K562 (cell line): ENCODE measurements at regions not wholly inside any gene's neighbourhood (a gene's known extent, or its start where the extent isn't known, plus 50 kb on each side); places are given as distances from the start of the nearest gene placed in this dataset.

ENCODE experiments used
- ATAC-seq: fragments of 200-7000 bp; cut with Tn5 transposase; 3 replicates; pipeline ENCODE4 v1.9.1; 2020; ENCODE audit warnings: moderate library complexity
- BruUV-seq: library from RNA; stranded (reverse); fragments of 400-500 nt; replicated peaks from 2 replicates; lab custom pipeline; 2021; lab: Mats Ljungman, UMichigan
- CTCF ChIA-PET: fragments of 300-600 bp; formaldehyde crosslinking; extraction: SDS; loops from one replicate; lab custom pipeline; 2021; ENCODE audit warnings: low intra/inter-chr PET ratio; lab: Yijun Ruan, JAX
- POLR2A ChIA-PET: fragments of 300-600, 350-650 bp; sonication (Branson Sonifier 250); formaldehyde crosslinking; extraction: SDS; loops from one replicate; lab custom pipeline; 2021; ENCODE audit warnings: antibody characterized with exemption, inconsistent platforms; lab: Yijun Ruan, JAX
- DNase-seq, 4 experiments: peaks; one replicate each; pipeline versions ENCODE4 v3.0.0 to v3.0.0-alpha.2; 2011 to 2018; ENCODE audit warnings: low spot score in 3 of 4, mixed read lengths in 3 of 4; ENCODE audit errors: extremely low read depth in 1 of 4
- FAIRE-seq: peaks from 2 replicates; lab custom pipeline; 2011; peaks lifted over from hg19 to GRCh38; lab: Jason Lieb, UNC
- H2AFZ ChIP-seq: 2 replicates; pipeline ENCODE4 v1.6.0; 2011; ENCODE audit warnings: low read depth, low read length, control low read depth, inconsistent platforms
- H3K27ac ChIP-seq: fragments of 200-600 bp; 3 replicates; pipeline ENCODE4 v1.8.0; 2011; ENCODE audit warnings: low read depth, mild to moderate bottlenecking, control low read depth, inconsistent platforms, low read length, moderate library complexity, mixed read lengths; ENCODE audit errors: extremely low read depth
- H3K27me3 ChIP-seq, 2 experiments: fragments of 300-600 bp in 1 of 2; 2 replicates in 1 of 2; 3 replicates in 1 of 2; pipeline versions ENCODE4 v1.6.0 to v1.8.0; 2011; ENCODE audit warnings: inconsistent platforms in 2 of 2, low read length in 2 of 2, mild to moderate bottlenecking in 1 of 2, mixed read lengths in 1 of 2, moderate library complexity in 1 of 2; ENCODE audit not compliant: control insufficient read depth in 2 of 2, insufficient read depth in 2 of 2
- H3K36me3 ChIP-seq: fragments of 300-600 bp; 3 replicates; pipeline ENCODE4 v1.8.0; 2011; ENCODE audit warnings: mild to moderate bottlenecking, low read length, inconsistent platforms; ENCODE audit not compliant: control insufficient read depth, insufficient read depth
- H3K4me1 ChIP-seq, 2 experiments: fragments of 200-600 bp in 1 of 2; replicated peaks in 1 of 2; 2 replicates in 1 of 2; 3 replicates in 1 of 2; pipeline versions ENCODE4 v1.5.1 to v1.8.0; 2011; ENCODE audit warnings: inconsistent platforms in 2 of 2, low read length in 2 of 2, mild to moderate bottlenecking in 1 of 2, mixed read lengths in 1 of 2, moderate library complexity in 1 of 2; ENCODE audit not compliant: control insufficient read depth in 2 of 2, insufficient read depth in 2 of 2
- H3K4me2 ChIP-seq: 2 replicates; pipeline ENCODE4 v1.6.1; 2011; ENCODE audit warnings: low read length, control low read depth, inconsistent platforms, mixed read lengths; ENCODE audit not compliant: insufficient read depth
- H3K4me3 ChIP-seq: fragments of 200-600 bp; sonication (generic), shearing (Covaris generic); 2 replicates; pipeline ENCODE4 v1.5.1; 2016; ENCODE audit warnings: control low read depth, inconsistent platforms
- H3K79me2 ChIP-seq: fragments of 200-600 bp; 3 replicates; pipeline ENCODE4 v1.8.0; 2011; ENCODE audit warnings: low read length, inconsistent platforms; ENCODE audit not compliant: control insufficient read depth, insufficient read depth
- H3K9ac ChIP-seq, 2 experiments: 2 replicates each; pipeline versions ENCODE4 v1.6.0 to v1.6.1; 2011; ENCODE audit warnings: low read depth in 2 of 2, low read length in 2 of 2, control low read depth in 1 of 2, inconsistent platforms in 1 of 2, mild to moderate bottlenecking in 1 of 2, mixed read lengths in 1 of 2; ENCODE audit not compliant: insufficient read depth in 1 of 2
- H3K9me1 ChIP-seq: one replicate; pipeline ENCODE4 v1.6.0; 2011; ENCODE audit warnings: inconsistent platforms, mild to moderate bottlenecking, low read length, moderate library complexity; ENCODE audit not compliant: control insufficient read depth, insufficient read depth
- H3K9me3 ChIP-seq: replicated peaks from 2 replicates; pipeline ENCODE4 v1.5.1; 2011; ENCODE audit warnings: low read depth, low read length, inconsistent platforms; ENCODE audit not compliant: control insufficient read depth, insufficient read depth
- H4K20me1 ChIP-seq: replicated peaks from 2 replicates; pipeline ENCODE4 v1.6.1; 2011; ENCODE audit warnings: low read length, inconsistent platforms, mixed read lengths; ENCODE audit not compliant: control insufficient read depth, insufficient read depth
- U2AF2 ChIP-seq: fragments of 200-400 bp; formaldehyde crosslinking; optimal IDR thresholded peaks from 2 replicates; pipeline ENCODE3; 2017; ENCODE audit warnings: low read depth, mild to moderate bottlenecking, low read length
- ZNF398 ChIP-seq: fragments of 250-450 bp; sonication (Bioruptor Pico); IDR thresholded peaks from 2 replicates; pipeline ENCODE4 v1.8.0; 2021; ENCODE audit warnings: moderate library complexity, mild to moderate bottlenecking, inconsistent platforms
- WGBS: fragments of 100-300 bp; shearing (Covaris generic); methylation state at CpG from one replicate; pipeline ENCODE4 v1.1.6; 2016; ENCODE audit warnings: low coverage, mixed read lengths; ENCODE audit not compliant: insufficient coverage; ENCODE audit errors: missing lambda C conversion rate; 5-methylcytosine and 5-hydroxymethylcytosine counted together
- in situ Hi-C: fragments of 300-500 bp; cut with MboI; formaldehyde crosslinking; loops from 4 replicates; pipeline ENCODE4 v1.15.0; 2018; ENCODE audit warnings: inconsistent platforms, mixed read lengths
- intact Hi-C: fragments of 100-400 bp; cut with micrococcal nuclease; formaldehyde crosslinking; loops from 2 replicates; pipeline ENCODE4 v1.14.2; 2022
- TF ChIP-seq, protein P1 (sequence below): sonication (generic); formaldehyde crosslinking; IDR thresholded peaks from 2 replicates; pipeline ENCODE4 v1.8.0; 2023; ENCODE audit warnings: mild to moderate bottlenecking, missing genetic modification reagents
- TF ChIP-seq, protein P2 (sequence below), 3 experiments: fragments of 200-800 bp in 1 of 3; fragments of 250-450 bp in 1 of 3; fragments of 450-650 bp in 1 of 3; sonication (Bioruptor Pico) in 1 of 3; sonication (Bioruptor generic) in 1 of 3; formaldehyde crosslinking in 1 of 3; IDR thresholded peaks; 2 replicates each; pipeline versions ENCODE4 v1.6.1 to v1.8.0; 2016 to 2022; ENCODE audit warnings: mild to moderate bottlenecking in 2 of 3, missing genetic modification characterization in 2 of 3, missing compliant biosample characterization in 1 of 3, moderate library complexity in 1 of 3

DNA sequence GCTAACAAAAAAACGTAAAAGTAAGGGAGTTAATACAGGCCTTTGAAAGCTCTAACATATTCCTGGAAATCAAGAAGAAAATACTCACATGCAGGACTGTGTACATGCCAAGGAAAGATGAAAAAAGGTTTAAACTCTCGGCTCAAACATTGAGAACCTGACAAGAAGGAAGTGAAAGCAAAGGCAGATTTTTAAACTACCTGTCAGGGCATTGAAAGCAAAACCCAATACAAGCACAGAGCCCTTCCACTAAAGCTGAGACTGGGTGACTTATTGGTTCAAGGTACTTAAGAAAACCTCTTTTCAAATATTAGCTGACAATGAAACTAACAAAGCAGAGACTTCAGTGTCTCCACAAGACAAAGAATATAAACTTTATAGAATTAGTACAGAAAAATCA lies 313.0 kb upstream of the GRID2 start:
- intact Hi-C loops, result no loop called here
- CTCF ChIA-PET, result no interaction called here
- Histone ChIP-seq H3K27ac (no peak overlapping the region), H3K36me3 (no peaks in the 10 kb centered on the region), H4K20me1 (no peaks in the 10 kb centered on the region), H2AFZ (no peak overlapping the region), H3K9ac (no peak overlapping the region), H3K9me3 (no peaks in the 10 kb centered on the region; the same call in 1 of the 2 replicates), H3K27me3 (no peaks in the 10 kb centered on the region), H3K4me1 (no peaks in the 10 kb centered on the region), H3K9me1 (no peaks in the 10 kb centered on the region), H3K4me2 (no peak overlapping the region), H3K4me3 (no peak overlapping the region), H3K79me2 (no peaks in the 10 kb centered on the region)
- DNase-seq (no peak), ATAC-seq (no peak), FAIRE-seq (no peak)
- POLR2A ChIA-PET, result interaction anchor here (0.7 kb wide), 1 partner anchor 221 kb away, joined by 3 read pairs; no protein-coding TSS in a partner anchor
- 0% methylated on average over 2 of the region's 2 CpGs for WGBS
- BruUV-seq, result no TSS peak
- TF ChIP-seq, protein P1, sequence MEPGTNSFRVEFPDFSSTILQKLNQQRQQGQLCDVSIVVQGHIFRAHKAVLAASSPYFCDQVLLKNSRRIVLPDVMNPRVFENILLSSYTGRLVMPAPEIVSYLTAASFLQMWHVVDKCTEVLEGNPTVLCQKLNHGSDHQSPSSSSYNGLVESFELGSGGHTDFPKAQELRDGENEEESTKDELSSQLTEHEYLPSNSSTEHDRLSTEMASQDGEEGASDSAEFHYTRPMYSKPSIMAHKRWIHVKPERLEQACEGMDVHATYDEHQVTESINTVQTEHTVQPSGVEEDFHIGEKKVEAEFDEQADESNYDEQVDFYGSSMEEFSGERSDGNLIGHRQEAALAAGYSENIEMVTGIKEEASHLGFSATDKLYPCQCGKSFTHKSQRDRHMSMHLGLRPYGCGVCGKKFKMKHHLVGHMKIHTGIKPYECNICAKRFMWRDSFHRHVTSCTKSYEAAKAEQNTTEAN (CRISPR knock-in tag), result no peak
- TF ChIP-seq, protein P2, sequence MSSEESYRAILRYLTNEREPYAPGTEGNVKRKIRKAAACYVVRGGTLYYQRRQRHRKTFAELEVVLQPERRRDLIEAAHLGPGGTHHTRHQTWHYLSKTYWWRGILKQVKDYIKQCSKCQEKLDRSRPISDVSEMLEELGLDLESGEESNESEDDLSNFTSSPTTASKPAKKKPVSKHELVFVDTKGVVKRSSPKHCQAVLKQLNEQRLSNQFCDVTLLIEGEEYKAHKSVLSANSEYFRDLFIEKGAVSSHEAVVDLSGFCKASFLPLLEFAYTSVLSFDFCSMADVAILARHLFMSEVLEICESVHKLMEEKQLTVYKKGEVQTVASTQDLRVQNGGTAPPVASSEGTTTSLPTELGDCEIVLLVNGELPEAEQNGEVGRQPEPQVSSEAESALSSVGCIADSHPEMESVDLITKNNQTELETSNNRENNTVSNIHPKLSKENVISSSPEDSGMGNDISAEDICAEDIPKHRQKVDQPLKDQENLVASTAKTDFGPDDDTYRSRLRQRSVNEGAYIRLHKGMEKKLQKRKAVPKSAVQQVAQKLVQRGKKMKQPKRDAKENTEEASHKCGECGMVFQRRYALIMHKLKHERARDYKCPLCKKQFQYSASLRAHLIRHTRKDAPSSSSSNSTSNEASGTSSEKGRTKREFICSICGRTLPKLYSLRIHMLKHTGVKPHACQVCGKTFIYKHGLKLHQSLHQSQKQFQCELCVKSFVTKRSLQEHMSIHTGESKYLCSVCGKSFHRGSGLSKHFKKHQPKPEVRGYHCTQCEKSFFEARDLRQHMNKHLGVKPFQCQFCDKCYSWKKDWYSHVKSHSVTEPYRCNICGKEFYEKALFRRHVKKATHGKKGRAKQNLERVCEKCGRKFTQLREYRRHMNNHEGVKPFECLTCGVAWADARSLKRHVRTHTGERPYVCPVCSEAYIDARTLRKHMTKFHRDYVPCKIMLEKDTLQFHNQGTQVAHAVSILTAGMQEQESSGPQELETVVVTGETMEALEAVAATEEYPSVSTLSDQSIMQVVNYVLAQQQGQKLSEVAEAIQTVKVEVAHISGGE (CRISPR knock-in tag; IDR thresholded peaks at IDR 0.05), result no peak
- TF ChIP-seq ZNF398 (no peak), U2AF2 (no peak)
- in situ Hi-C loops, result no loop called here
